LNCaP clone FGC (cell line): ENCODE measurements at regions not wholly inside any gene's neighbourhood (a gene's known extent, or its start where the extent isn't known, plus 50 kb on each side); places are given as distances from the start of the nearest gene placed in this dataset.

ENCODE experiments used
- DNase-seq: peaks from one replicate; pipeline ENCODE4 v3.0.0-alpha.2; 2011; ENCODE audit warnings: low read depth
- H3K4me3 ChIP-seq: 2 replicates; pipeline ENCODE4 v1.5.1; 2011; ENCODE audit warnings: mild to moderate bottlenecking, low read depth, low read length, control low read depth
- CTCF ChIP-seq: IDR thresholded peaks from 2 replicates; pipeline ENCODE4 v1.5.1; 2012; ENCODE audit warnings: mild to moderate bottlenecking; ENCODE audit not compliant: control insufficient read depth, insufficient read depth; ENCODE audit errors: extremely low read depth

- no peak for DNase-seq
- no peak overlapping the region for H3K4me3 ChIP-seq
- no peak for TF ChIP-seq CTCF
Observed at GRCh38 chr3:76855451-76855850, 184.4 kb upstream of the ROBO2 start.

GRCh38 chr3:76859596-76859995 is 180.3 kb upstream of the ROBO2 start:
- H3K4me3 ChIP-seq: no peak overlapping the region
- no peak for DNase-seq
- no peak for TF ChIP-seq CTCF

GRCh38 chr3:76864355-76864754 is 175.5 kb upstream of the ROBO2 start:
- H3K4me3 ChIP-seq: no peak overlapping the region
- no peak for TF ChIP-seq CTCF
- DNase-seq: no peak

- DNase-seq: no peak
- no peak for TF ChIP-seq CTCF
- no peak overlapping the region for H3K4me3 ChIP-seq
Observed at GRCh38 chr3:76866729-76867408, 173.0 kb upstream of the ROBO2 start.

- TF ChIP-seq CTCF: no peak
- no peak overlapping the region for H3K4me3 ChIP-seq
- DNase-seq: no peak
Observed at GRCh38 chr3:76869726-76870384, 170.0 kb upstream of the ROBO2 start.

- DNase-seq: no peak
- no peak for TF ChIP-seq CTCF
- no peak overlapping the region for H3K4me3 ChIP-seq
Observed at GRCh38 chr3:76871655-76872054, 168.2 kb upstream of the ROBO2 start.

GRCh38 chr3:76872999-76873398 is 166.9 kb upstream of the ROBO2 start:
- no peak for DNase-seq
- no peak overlapping the region for H3K4me3 ChIP-seq
- TF ChIP-seq CTCF: no peak
